ENCODE measurements at regions not wholly inside any gene's neighbourhood (a gene's known extent, or its start where the extent isn't known, plus 50 kb on each side); places are given as distances from the start of the nearest gene placed in this dataset.

DNA sequence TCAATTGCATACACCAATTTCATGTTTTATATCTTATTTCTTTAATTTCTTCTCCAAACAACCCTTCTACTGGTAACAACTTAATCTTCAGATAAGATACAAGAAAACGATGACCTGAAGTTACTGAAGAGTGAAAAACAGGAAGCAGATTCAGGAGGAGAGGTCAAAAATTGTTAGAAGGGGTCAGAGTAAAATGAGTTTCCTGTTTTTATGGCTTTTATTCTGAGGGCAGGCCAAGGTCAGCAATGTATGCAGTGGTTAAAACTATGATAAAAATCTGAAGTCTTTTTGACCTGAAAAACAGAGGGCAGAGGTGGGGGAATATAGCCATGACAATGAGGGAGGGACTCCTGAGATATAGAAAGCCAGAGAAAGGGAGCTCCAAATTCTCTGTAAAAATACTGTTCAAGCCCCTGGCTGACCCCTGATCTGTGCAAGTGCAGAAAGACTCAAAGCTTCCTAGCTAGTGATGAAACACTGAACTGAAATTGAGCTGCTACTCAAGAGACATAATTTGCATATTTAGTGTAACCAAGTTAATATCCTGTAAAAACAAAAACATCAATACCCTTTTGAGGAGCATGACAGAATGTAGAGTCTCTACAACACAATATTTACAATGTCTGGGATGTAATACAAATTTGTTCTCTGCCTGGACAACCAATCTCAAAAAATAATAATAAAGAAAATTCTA, 514.3 kb upstream of the SEL1L start:
- no peaks in the 10 kb centered on the region for H3K27me3 ChIP-seq (ENCODE audit: control insufficient read depth in 1 of 2, insufficient read depth in 2 of 2, low read length in 2 of 2)
- no peak overlapping the region for H3K9ac ChIP-seq (ENCODE audit: low read depth in 1 of 2, low read length in 2 of 2)
- H3K9me3 ChIP-seq (ENCODE audit: control insufficient read depth in 1 of 2, low read length in 2 of 2) = no peaks in the 10 kb centered on the region
- no peak overlapping the region for H3K4me3 ChIP-seq (ENCODE audit: low read depth in 1 of 2, low read length in 2 of 2)
- no peaks in the 10 kb centered on the region for H3K4me1 ChIP-seq (ENCODE audit: control insufficient read depth in 1 of 2, insufficient read depth in 2 of 2, low read length in 2 of 2)
- H3K36me3 ChIP-seq (ENCODE audit: control insufficient read depth in 1 of 2, insufficient read depth in 2 of 2, low read length in 2 of 2) = no peaks in the 10 kb centered on the region
- no peak overlapping the region for H3K27ac ChIP-seq (ENCODE audit: low read depth, low read length)

DNA sequence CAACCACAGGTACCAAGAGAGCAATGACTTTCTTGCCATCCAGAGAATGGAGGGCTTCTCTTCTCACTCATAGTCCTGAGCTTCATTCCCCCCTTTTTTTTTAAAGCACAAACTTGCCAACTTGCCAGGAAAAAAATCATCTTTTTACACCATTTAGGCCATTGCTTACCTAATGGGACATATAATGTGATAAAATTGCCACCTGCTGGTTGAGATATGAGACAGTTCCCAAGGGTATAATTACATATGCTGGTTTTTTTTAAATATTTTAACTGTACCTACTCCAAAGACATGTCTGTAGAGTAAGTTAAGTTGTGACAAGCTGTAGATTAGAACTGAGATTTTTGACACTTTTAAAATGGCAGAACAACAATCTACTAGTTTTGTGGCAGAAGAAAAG, 519.1 kb upstream of the SEL1L start:
- H3K9ac ChIP-seq (ENCODE audit: low read depth in 1 of 2, low read length in 2 of 2) = no peak overlapping the region
- H3K27ac ChIP-seq (ENCODE audit: low read depth, low read length) = no peak overlapping the region
- H3K27me3 ChIP-seq (ENCODE audit: control insufficient read depth in 1 of 2, insufficient read depth in 2 of 2, low read length in 2 of 2) = no peaks in the 10 kb centered on the region
- H3K4me3 ChIP-seq (ENCODE audit: low read depth in 1 of 2, low read length in 2 of 2) = no peak overlapping the region
- H3K4me1 ChIP-seq (ENCODE audit: control insufficient read depth in 1 of 2, insufficient read depth in 2 of 2, low read length in 2 of 2) = no peaks in the 10 kb centered on the region
- no peaks in the 10 kb centered on the region for H3K36me3 ChIP-seq (ENCODE audit: control insufficient read depth in 1 of 2, insufficient read depth in 2 of 2, low read length in 2 of 2)
- H3K9me3 ChIP-seq (ENCODE audit: control insufficient read depth in 1 of 2, low read length in 2 of 2) = no peaks in the 10 kb centered on the region

DNA sequence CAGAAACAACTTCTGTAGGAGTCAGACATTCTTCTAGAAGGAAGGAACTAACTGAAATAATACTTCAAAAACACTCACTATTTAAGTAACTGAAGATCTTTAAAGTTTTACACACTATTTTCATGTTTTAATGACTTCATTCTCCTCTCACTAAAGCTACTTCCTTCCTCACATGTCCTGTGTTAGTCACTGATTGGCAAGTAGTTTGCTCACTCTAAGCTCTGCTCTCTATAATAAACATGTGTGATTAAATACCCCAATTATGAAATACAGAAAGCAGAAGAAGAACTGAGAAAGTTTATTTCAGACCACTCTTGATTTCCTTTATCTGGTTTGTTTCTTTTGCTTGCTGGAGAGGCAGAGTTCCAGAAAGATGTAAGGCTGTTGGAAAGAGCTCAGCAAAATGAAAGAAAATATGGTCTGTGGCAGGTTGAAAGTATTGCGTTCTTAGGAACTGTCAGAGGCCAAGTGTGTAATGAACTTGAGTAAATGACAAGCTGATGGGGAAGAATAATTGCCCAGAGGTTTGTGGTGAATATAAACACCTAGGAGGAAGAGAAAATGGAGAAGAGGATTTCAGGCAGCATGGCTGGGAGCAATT, 522.0 kb upstream of the SEL1L start:
- Histone ChIP-seq H3K36me3 (ENCODE audit: control insufficient read depth in 1 of 2, insufficient read depth in 2 of 2, low read length in 2 of 2) (no peaks in the 10 kb centered on the region), H3K9ac (ENCODE audit: low read depth in 1 of 2, low read length in 2 of 2) (no peak overlapping the region)

GRCh38 chr14:82060219-82060618, 526.6 kb upstream of the SEL1L start:
- Histone ChIP-seq H3K4me1 (ENCODE audit: control insufficient read depth in 1 of 2, insufficient read depth in 2 of 2, low read length in 2 of 2) (no peaks in the 10 kb centered on the region), H3K27me3 (ENCODE audit: control insufficient read depth in 1 of 2, insufficient read depth in 2 of 2, low read length in 2 of 2) (no peaks in the 10 kb centered on the region), H3K9me3 (ENCODE audit: control insufficient read depth in 1 of 2, low read length in 2 of 2) (no peaks in the 10 kb centered on the region), H3K4me3 (ENCODE audit: low read depth in 1 of 2, low read length in 2 of 2) (no peak overlapping the region), H3K36me3 (ENCODE audit: control insufficient read depth in 1 of 2, insufficient read depth in 2 of 2, low read length in 2 of 2) (no peaks in the 10 kb centered on the region), H3K27ac (ENCODE audit: low read depth, low read length) (no peak overlapping the region), H3K9ac (ENCODE audit: low read depth in 1 of 2, low read length in 2 of 2) (no peak overlapping the region)

More for the DNA sequence above, 522.0 kb upstream of the SEL1L start:
- Histone ChIP-seq H3K4me3 (ENCODE audit: low read depth in 1 of 2, low read length in 2 of 2) (no peak overlapping the region), H3K4me1 (ENCODE audit: control insufficient read depth in 1 of 2, insufficient read depth in 2 of 2, low read length in 2 of 2) (no peaks in the 10 kb centered on the region), H3K27me3 (ENCODE audit: control insufficient read depth in 1 of 2, insufficient read depth in 2 of 2, low read length in 2 of 2) (no peaks in the 10 kb centered on the region), H3K27ac (ENCODE audit: low read depth, low read length) (no peak overlapping the region), H3K9me3 (ENCODE audit: control insufficient read depth in 1 of 2, low read length in 2 of 2) (no peaks in the 10 kb centered on the region)

DNA sequence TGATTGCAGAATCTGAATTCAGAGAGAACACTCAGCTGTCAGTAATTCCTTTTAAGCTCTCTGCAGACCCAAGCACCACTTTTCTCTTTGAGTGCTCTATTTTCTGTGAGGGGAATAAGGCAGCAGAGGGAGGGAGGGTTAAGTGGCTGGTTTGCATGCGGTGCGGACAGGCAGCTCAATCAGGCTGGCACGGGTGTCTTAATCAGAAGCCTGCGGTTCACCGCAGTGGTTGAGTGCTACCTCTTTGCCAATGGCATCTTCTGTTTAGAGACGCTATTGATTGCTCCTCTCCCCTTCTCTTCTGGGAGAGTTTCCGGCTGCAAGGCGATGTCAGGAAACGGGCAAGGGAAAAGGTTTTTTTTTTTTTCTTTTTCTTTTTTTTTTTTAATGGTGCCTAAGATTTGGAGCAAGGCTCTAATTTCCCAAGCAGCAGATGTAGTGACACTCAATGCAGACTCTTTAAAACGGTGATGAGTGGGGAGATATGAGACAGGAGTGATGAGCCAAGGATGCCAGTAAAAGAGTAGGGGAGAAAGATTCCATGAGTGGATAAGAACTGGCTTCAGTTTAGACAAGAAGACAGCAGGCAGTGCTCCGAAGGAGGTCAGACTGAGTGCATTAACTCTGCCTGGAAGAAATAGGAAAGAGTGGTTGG, 533.7 kb upstream of the SEL1L start:
- Histone ChIP-seq H3K4me1 (ENCODE audit: control insufficient read depth in 1 of 2, insufficient read depth in 2 of 2, low read length in 2 of 2) (no peaks in the 10 kb centered on the region), H3K27ac (ENCODE audit: low read depth, low read length) (no peak overlapping the region), H3K36me3 (ENCODE audit: control insufficient read depth in 1 of 2, insufficient read depth in 2 of 2, low read length in 2 of 2) (no peaks in the 10 kb centered on the region)

DNA sequence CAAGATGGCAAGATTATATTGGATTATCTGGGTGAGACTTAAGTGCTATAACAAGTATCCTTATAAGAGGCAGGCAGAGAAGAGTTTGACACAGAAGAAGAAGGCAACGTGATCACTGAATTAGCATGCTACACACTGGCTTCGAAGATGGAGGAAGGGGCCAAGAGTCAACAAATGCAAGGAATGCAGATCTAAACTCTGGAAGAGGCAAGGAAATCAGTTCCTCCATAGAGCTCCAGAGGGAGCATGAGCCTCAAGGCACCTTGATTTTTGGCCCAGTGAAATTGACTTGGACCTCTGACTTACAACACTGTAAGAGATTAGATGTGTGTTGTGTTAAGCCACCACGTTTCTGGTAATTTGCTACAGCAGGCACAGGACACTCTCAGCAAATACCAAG, 536.4 kb upstream of the SEL1L start:
- Histone ChIP-seq H3K27ac (ENCODE audit: low read depth, low read length) (no peak overlapping the region), H3K4me3 (ENCODE audit: low read depth in 1 of 2, low read length in 2 of 2) (no peak overlapping the region), H3K4me1 (ENCODE audit: control insufficient read depth in 1 of 2, insufficient read depth in 2 of 2, low read length in 2 of 2) (no peaks in the 10 kb centered on the region), H3K9me3 (ENCODE audit: control insufficient read depth in 1 of 2, low read length in 2 of 2) (no peaks in the 10 kb centered on the region), H3K9ac (ENCODE audit: low read depth in 1 of 2, low read length in 2 of 2) (no peak overlapping the region), H3K36me3 (ENCODE audit: control insufficient read depth in 1 of 2, insufficient read depth in 2 of 2, low read length in 2 of 2) (no peaks in the 10 kb centered on the region), H3K27me3 (ENCODE audit: control insufficient read depth in 1 of 2, insufficient read depth in 2 of 2, low read length in 2 of 2) (no peaks in the 10 kb centered on the region)

More for the DNA sequence above, 533.7 kb upstream of the SEL1L start:
- H3K9me3 ChIP-seq (ENCODE audit: control insufficient read depth in 1 of 2, low read length in 2 of 2) = no peaks in the 10 kb centered on the region
- no peaks in the 10 kb centered on the region for H3K27me3 ChIP-seq (ENCODE audit: control insufficient read depth in 1 of 2, insufficient read depth in 2 of 2, low read length in 2 of 2)
- H3K4me3 ChIP-seq (ENCODE audit: low read depth in 1 of 2, low read length in 2 of 2) = no peak overlapping the region
- no peak overlapping the region for H3K9ac ChIP-seq (ENCODE audit: low read depth in 1 of 2, low read length in 2 of 2)

- no peaks in the 10 kb centered on the region for H3K9me3 ChIP-seq (ENCODE audit: control insufficient read depth in 1 of 2, low read length in 2 of 2)
- no peaks in the 10 kb centered on the region for H3K27me3 ChIP-seq (ENCODE audit: control insufficient read depth in 1 of 2, insufficient read depth in 2 of 2, low read length in 2 of 2)
- no peak overlapping the region for H3K27ac ChIP-seq (ENCODE audit: low read depth, low read length)
- H3K36me3 ChIP-seq (ENCODE audit: control insufficient read depth in 1 of 2, insufficient read depth in 2 of 2, low read length in 2 of 2) = no peaks in the 10 kb centered on the region
- no peak overlapping the region for H3K9ac ChIP-seq (ENCODE audit: low read depth in 1 of 2, low read length in 2 of 2)
- no peak overlapping the region for H3K4me3 ChIP-seq (ENCODE audit: low read depth in 1 of 2, low read length in 2 of 2)
- no peaks in the 10 kb centered on the region for H3K4me1 ChIP-seq (ENCODE audit: control insufficient read depth in 1 of 2, insufficient read depth in 2 of 2, low read length in 2 of 2)
These were observed 537.1 kb upstream of the SEL1L start for GRCh38 chr14:82070753-82071152.

DNA sequence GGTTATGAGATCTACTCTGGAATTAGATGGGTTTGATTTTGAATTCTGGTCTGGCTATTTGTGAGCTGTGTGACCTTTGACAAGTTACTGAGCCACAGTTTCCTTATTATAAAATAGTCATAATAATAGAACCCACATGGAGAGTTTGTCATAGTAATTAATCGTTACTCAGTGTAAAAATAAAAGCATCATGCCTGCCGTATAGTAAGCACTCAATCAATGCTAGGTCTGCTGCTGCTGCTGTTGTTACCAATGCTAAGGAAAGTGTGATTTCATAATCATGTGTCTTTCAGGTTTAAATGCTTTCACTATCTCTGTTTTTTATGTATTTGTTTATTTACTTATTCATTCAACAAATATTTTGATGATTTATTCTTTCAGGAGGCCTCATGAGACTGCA, 539.9 kb upstream of the SEL1L start:
- Histone ChIP-seq H3K36me3 (ENCODE audit: control insufficient read depth in 1 of 2, insufficient read depth in 2 of 2, low read length in 2 of 2) (no peaks in the 10 kb centered on the region), H3K4me1 (ENCODE audit: control insufficient read depth in 1 of 2, insufficient read depth in 2 of 2, low read length in 2 of 2) (no peaks in the 10 kb centered on the region), H3K27me3 (ENCODE audit: control insufficient read depth in 1 of 2, insufficient read depth in 2 of 2, low read length in 2 of 2) (no peaks in the 10 kb centered on the region), H3K27ac (ENCODE audit: low read depth, low read length) (no peak overlapping the region), H3K4me3 (ENCODE audit: low read depth in 1 of 2, low read length in 2 of 2) (no peak overlapping the region), H3K9ac (ENCODE audit: low read depth in 1 of 2, low read length in 2 of 2) (no peak overlapping the region), H3K9me3 (ENCODE audit: control insufficient read depth in 1 of 2, low read length in 2 of 2) (no peaks in the 10 kb centered on the region)

DNA sequence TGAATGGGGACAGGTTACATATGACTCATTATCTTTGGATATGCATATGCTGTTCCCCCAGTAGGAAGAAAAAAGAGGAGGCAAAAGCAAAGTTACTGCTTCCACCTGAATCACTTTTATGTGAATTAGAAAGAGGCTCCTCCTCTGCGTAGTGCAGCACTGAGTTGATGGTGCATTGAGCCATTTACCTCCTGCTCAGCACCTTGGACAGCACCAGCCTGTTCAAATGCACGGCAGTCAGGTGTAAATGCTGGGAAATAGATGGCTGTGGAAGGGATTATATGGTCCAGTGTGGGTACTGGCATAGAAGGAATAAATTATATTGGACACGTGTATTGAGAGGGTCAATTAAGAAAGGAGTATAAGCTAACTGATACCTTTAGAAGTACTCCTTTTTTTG, 541.9 kb upstream of the SEL1L start:
- Histone ChIP-seq H3K27me3 (ENCODE audit: control insufficient read depth in 1 of 2, insufficient read depth in 2 of 2, low read length in 2 of 2) (no peaks in the 10 kb centered on the region), H3K27ac (ENCODE audit: low read depth, low read length) (no peak overlapping the region), H3K36me3 (ENCODE audit: control insufficient read depth in 1 of 2, insufficient read depth in 2 of 2, low read length in 2 of 2) (no peaks in the 10 kb centered on the region), H3K9ac (ENCODE audit: low read depth in 1 of 2, low read length in 2 of 2) (no peak overlapping the region), H3K4me1 (ENCODE audit: control insufficient read depth in 1 of 2, insufficient read depth in 2 of 2, low read length in 2 of 2) (no peaks in the 10 kb centered on the region), H3K9me3 (ENCODE audit: control insufficient read depth in 1 of 2, low read length in 2 of 2) (peaks cover 0 to 3% of the 10 kb centered on the region in 2 donors), H3K4me3 (ENCODE audit: low read depth in 1 of 2, low read length in 2 of 2) (no peak overlapping the region)

DNA sequence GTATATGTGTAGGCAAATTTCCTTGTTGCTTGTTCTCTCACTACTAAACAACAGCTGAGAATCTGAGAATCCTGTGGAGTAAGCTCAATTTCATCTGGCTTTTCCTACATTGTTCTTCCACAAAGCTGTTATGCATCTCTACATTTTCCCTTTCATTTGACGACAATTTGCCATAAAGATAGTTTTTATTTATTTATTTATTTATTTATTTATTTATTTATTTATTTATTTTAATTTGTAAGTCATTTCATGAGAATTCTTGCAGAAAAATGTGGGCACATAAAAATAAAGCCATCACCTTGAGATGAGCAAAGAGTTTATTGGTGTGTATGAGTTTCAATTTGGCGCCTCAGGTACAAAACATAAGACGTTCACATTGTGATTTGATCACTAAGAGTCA, 545.9 kb upstream of the SEL1L start:
- no peak overlapping the region for H3K4me3 ChIP-seq (ENCODE audit: low read depth in 1 of 2, low read length in 2 of 2)
- no peaks in the 10 kb centered on the region for H3K27me3 ChIP-seq (ENCODE audit: control insufficient read depth in 1 of 2, insufficient read depth in 2 of 2, low read length in 2 of 2)
- no peak overlapping the region for H3K27ac ChIP-seq (ENCODE audit: low read depth, low read length)
- no peak overlapping the region for H3K9ac ChIP-seq (ENCODE audit: low read depth in 1 of 2, low read length in 2 of 2)
- peaks cover 0 to 3% of the 10 kb centered on the region in 2 donors for H3K9me3 ChIP-seq (ENCODE audit: control insufficient read depth in 1 of 2, low read length in 2 of 2)
- H3K36me3 ChIP-seq (ENCODE audit: control insufficient read depth in 1 of 2, insufficient read depth in 2 of 2, low read length in 2 of 2) = no peaks in the 10 kb centered on the region
- no peaks in the 10 kb centered on the region for H3K4me1 ChIP-seq (ENCODE audit: control insufficient read depth in 1 of 2, insufficient read depth in 2 of 2, low read length in 2 of 2)
